HCT116 (cell line): ENCODE measurements at regions not wholly inside any gene's neighbourhood (a gene's known extent, or its start where the extent isn't known, plus 50 kb on each side); places are given as distances from the start of the nearest gene placed in this dataset.

Source experiments
- ATAC-seq: fragments of 200-7000 bp; cut with Tn5 transposase; 2 replicates; pipeline ENCODE4 v1.9.1; 2020; ENCODE audit warnings: mild to moderate bottlenecking, moderate library complexity
- BruUV-seq: library from RNA; stranded (reverse); fragments of 400-500 nt; replicated peaks from 2 replicates; lab custom pipeline; 2021; lab: Mats Ljungman, UMichigan
- CTCF ChIA-PET: fragments of 300-600 bp; sonication (Branson Sonifier 250); formaldehyde crosslinking; loops from one replicate; lab custom pipeline; 2021; ENCODE audit warnings: antibody characterized with exemption; lab: Charles Lee
- POLR2A ChIA-PET: fragments of 300-600, 350-600 bp; sonication (Branson Sonifier 250); formaldehyde crosslinking; loops from one replicate; lab custom pipeline; 2021; ENCODE audit warnings: antibody characterized with exemption; lab: Charles Lee
- RAD21 ChIA-PET, 2 experiments: fragments of 300-600 bp; sonication (Branson Sonifier 250); formaldehyde crosslinking; loops; one replicate each; lab custom pipeline; 2023; ENCODE audit warnings: low total read pairs in 2 of 2; ENCODE audit not compliant: uncharacterized antibody in 2 of 2, unreplicated experiment in 2 of 2, low non-redundant PET in 1 of 2; lab: Charles Lee
- DNase-seq: peaks from one replicate; pipeline ENCODE4 v3.0.0-alpha.2; 2010; ENCODE audit warnings: low read depth, low spot score
- H2AFZ ChIP-seq: fragments of 200-600 bp; shearing (Covaris generic), sonication (generic); 2 replicates; pipeline ENCODE4 v1.6.1; 2017; ENCODE audit warnings: low read depth, mixed run types, mixed read lengths, antibody characterized with exemption, low read length; ENCODE audit not compliant: poor library complexity, severe bottlenecking
- H3K27ac ChIP-seq: 2 replicates; pipeline ENCODE4 v1.5.1; 2012; ENCODE audit warnings: low read depth, low read length
- H3K27me3 ChIP-seq: fragments of 200-600 bp; sonication (generic); 2 replicates; pipeline ENCODE4 v1.6.1; 2016; ENCODE audit warnings: mixed run types, low read length, mixed read lengths; ENCODE audit not compliant: insufficient read depth
- H3K36me3 ChIP-seq, 2 experiments: fragments of 200-500 bp in 1 of 2; fragments of 200-600 bp in 1 of 2; sonication (Bioruptor generic) in 1 of 2; sonication (generic) in 1 of 2; 2 replicates each; pipeline versions ENCODE4 v1.5.1 to v1.6.1; 2014 to 2016; ENCODE audit warnings: low read length in 2 of 2, inconsistent platforms in 1 of 2, mixed read lengths in 1 of 2, mixed run types in 1 of 2; ENCODE audit not compliant: insufficient read depth in 2 of 2, control insufficient read depth in 1 of 2
- H3K4me1 ChIP-seq, 2 experiments: fragments of 200-600 bp in 1 of 2; sonication (generic) in 1 of 2; 2 replicates each; pipeline versions ENCODE4 v1.5.1 to v1.6.1; 2012 to 2017; ENCODE audit warnings: low read length in 2 of 2, inconsistent platforms in 1 of 2, mild to moderate bottlenecking in 1 of 2, mixed read lengths in 1 of 2, mixed run types in 1 of 2, moderate library complexity in 1 of 2; ENCODE audit not compliant: insufficient read depth in 2 of 2, control insufficient read depth in 1 of 2
- H3K4me2 ChIP-seq: fragments of 200-600 bp; sonication (generic); 2 replicates; pipeline ENCODE4 v1.6.1; 2017; ENCODE audit warnings: mixed run types, low read length, mixed read lengths
- H3K4me3 ChIP-seq, 2 experiments: fragments of 200-600 bp in 1 of 2; sonication (generic) in 1 of 2; replicated peaks in 1 of 2; 2 replicates each; pipeline ENCODE4 v1.5.1; 2011 to 2016; ENCODE audit warnings: low read length in 2 of 2, control low read depth in 1 of 2, low read depth in 1 of 2, mild to moderate bottlenecking in 1 of 2, mixed read lengths in 1 of 2, mixed run types in 1 of 2
- H3K79me2 ChIP-seq: fragments of 200-600 bp; sonication (generic); 2 replicates; pipeline ENCODE4 v1.6.1; 2017; ENCODE audit warnings: mild to moderate bottlenecking, mixed run types, low read length, moderate library complexity, mixed read lengths; ENCODE audit not compliant: insufficient read depth
- H3K9ac ChIP-seq: fragments of 200-600 bp; sonication (generic); 2 replicates; pipeline ENCODE4 v1.6.1; 2016; ENCODE audit warnings: low read length, mixed read lengths
- H3K9me2 ChIP-seq: fragments of 200-600 bp; sonication (generic), shearing (Covaris generic); 2 replicates; pipeline ENCODE4 v1.6.1; 2017; ENCODE audit warnings: mixed run types, mild to moderate bottlenecking, moderate library complexity; ENCODE audit not compliant: insufficient read depth
- H3K9me3 ChIP-seq, 2 experiments: fragments of 200-500 bp in 1 of 2; fragments of 200-600 bp in 1 of 2; sonication (Bioruptor generic) in 1 of 2; sonication (generic) in 1 of 2; 2 replicates each; pipeline ENCODE4 v1.6.1; 2014 to 2017; ENCODE audit warnings: low read length in 2 of 2, mixed read lengths in 2 of 2, inconsistent platforms in 1 of 2, low read depth in 1 of 2, mild to moderate bottlenecking in 1 of 2, mixed run types in 1 of 2, moderate library complexity in 1 of 2; ENCODE audit not compliant: control insufficient read depth in 1 of 2, insufficient read depth in 1 of 2
- H4K20me1 ChIP-seq: fragments of 200-600 bp; sonication (generic), shearing (Covaris generic); 2 replicates; pipeline ENCODE4 v1.6.1; 2017; ENCODE audit warnings: mixed run types, mild to moderate bottlenecking, moderate library complexity; ENCODE audit not compliant: insufficient read depth
- ATF3 ChIP-seq: IDR thresholded peaks from 2 replicates; pipeline ENCODE4 v1.6.1; 2012
- CBX3 ChIP-seq: IDR thresholded peaks from 2 replicates; pipeline ENCODE4 v1.6.1; 2012; ENCODE audit warnings: low read depth
- CTCF ChIP-seq, 3 experiments: fragments of 200-600 bp in 1 of 3; sonication (generic) in 1 of 3; IDR thresholded peaks in 2 of 3; conservative IDR thresholded peaks in 1 of 3; 2 replicates each; pipeline ENCODE4 v1.5.1; 2012 to 2017; ENCODE audit warnings: low read depth in 2 of 3, low read length in 2 of 3, antibody characterized with exemption in 1 of 3, borderline replicate concordance in 1 of 3, control low read depth in 1 of 3, mild to moderate bottlenecking in 1 of 3, mixed read lengths in 1 of 3, mixed run types in 1 of 3, moderate library complexity in 1 of 3; ENCODE audit not compliant: insufficient read depth in 1 of 3
- EGR1 ChIP-seq: IDR thresholded peaks from 2 replicates; pipeline ENCODE4 v1.6.1; 2012; ENCODE audit warnings: low read depth
- FOSL1 ChIP-seq: IDR thresholded peaks from 2 replicates; pipeline ENCODE4 v1.6.1; 2012; ENCODE audit warnings: low read depth
- JUND ChIP-seq: IDR thresholded peaks from 2 replicates; pipeline ENCODE4 v1.6.1; 2012
- POLR2A ChIP-seq: IDR thresholded peaks from 2 replicates; pipeline ENCODE4 v1.7.0; 2011; ENCODE audit warnings: borderline replicate concordance; ENCODE audit not compliant: insufficient read depth, insufficient read length; ENCODE audit errors: extremely low read depth
- REST ChIP-seq: IDR thresholded peaks from 2 replicates; pipeline ENCODE4 v1.6.1; 2012; ENCODE audit warnings: low read depth
- SIN3A ChIP-seq: IDR thresholded peaks from 2 replicates; pipeline ENCODE4 v1.6.1; 2012; ENCODE audit warnings: low read depth
- SP1 ChIP-seq: IDR thresholded peaks from 2 replicates; pipeline ENCODE4 v1.6.1; 2012; ENCODE audit warnings: low read depth
- SRF ChIP-seq: IDR thresholded peaks from 2 replicates; pipeline ENCODE4 v1.6.1; 2012; ENCODE audit warnings: low read depth
- TCF7L2 ChIP-seq: IDR thresholded peaks from 2 replicates; pipeline ENCODE4 v1.7.0; 2011; ENCODE audit warnings: borderline replicate concordance, inconsistent platforms; ENCODE audit not compliant: insufficient read depth, insufficient read length; ENCODE audit errors: extremely low read depth
- YY1 ChIP-seq: IDR thresholded peaks from 2 replicates; pipeline ENCODE4 v1.6.1; 2011; ENCODE audit warnings: low read length, low read depth, moderate library complexity, mild to moderate bottlenecking; ENCODE audit not compliant: insufficient replicate concordance; ENCODE audit errors: extremely low read depth
- ZFX ChIP-seq: fragments of 450-650 bp; IDR thresholded peaks from 2 replicates; pipeline ENCODE4 v1.6.1; 2017
- ZNF274 ChIP-seq: fragments of 200-500 bp; sonication (Bioruptor generic); IDR thresholded peaks from 2 replicates; pipeline ENCODE4 v1.6.1; 2014; ENCODE audit warnings: mild to moderate bottlenecking, low read depth, low read length, inconsistent platforms
- intact Hi-C: fragments of 100-400 bp; cut with micrococcal nuclease; formaldehyde crosslinking; loops from 2 replicates; pipeline ENCODE4 v1.10.0; 2022
- TF ChIP-seq, protein P1 (sequence below): IDR thresholded peaks from 2 replicates; pipeline ENCODE4 v1.6.1; 2011; ENCODE audit warnings: mild to moderate bottlenecking, low read length, moderate library complexity; ENCODE audit not compliant: insufficient replicate concordance; ENCODE audit errors: extremely low read depth

DNA sequence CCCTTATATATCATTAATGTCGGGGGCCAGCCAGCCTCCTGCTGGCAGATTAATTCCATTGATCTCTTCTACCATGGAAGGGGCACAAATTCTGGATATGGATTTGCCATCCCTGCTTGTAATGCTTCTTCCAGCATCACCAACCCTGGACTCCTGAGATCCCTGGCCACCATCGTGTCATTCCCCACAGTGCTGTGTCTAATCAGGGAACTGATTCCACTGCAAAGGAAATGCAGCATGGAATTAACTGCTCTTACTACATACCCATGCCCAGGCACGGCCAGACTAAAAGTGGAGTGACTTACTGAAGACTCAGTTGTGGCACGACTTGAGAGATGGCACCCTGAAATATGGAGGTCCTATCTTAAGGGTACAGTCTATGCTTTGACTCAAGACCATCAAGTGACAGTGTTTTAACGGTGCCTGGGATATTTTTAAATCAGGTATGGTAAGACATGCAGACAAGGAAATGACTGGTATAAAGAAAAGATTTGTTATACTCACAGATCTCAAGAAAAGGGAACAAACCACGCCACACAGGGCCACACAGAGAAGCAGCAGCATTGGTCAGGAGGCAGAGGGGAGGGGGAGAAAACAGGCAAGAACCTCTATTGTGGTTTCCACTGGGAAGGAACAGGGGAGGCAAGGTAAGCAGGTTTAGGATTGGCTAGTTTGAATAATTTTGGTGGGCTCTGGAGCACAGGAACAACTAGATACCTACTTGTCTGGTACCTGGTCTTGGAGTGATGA is 65.1 kb downstream of the IGLL5 start:
- intact Hi-C loops, result loop anchor here (10.0 kb wide), 1 partner anchor 168 kb away; no protein-coding TSS in a partner anchor
- Histone ChIP-seq H3K9me2 (no peaks in the 10 kb centered on the region), H3K79me2 (no peaks in the 10 kb centered on the region), H2AFZ (no peak overlapping the region), H3K9me3 (no peaks in the 10 kb centered on the region), H3K4me2 (no peak overlapping the region), H4K20me1 (no peaks in the 10 kb centered on the region), H3K27ac (no peak overlapping the region), H3K36me3 (no peaks in the 10 kb centered on the region), H3K4me1 (no peaks in the 10 kb centered on the region), H3K9ac (no peak overlapping the region), H3K27me3 (peaks cover 5% of the 10 kb centered on the region; the same call in 1 of the 2 replicates), H3K4me3 (no peak overlapping the region)
- no peak for TF ChIP-seq SIN3A
- TF ChIP-seq ZNF274, result no peak
- no peak for TF ChIP-seq SRF
- TF ChIP-seq TCF7L2, result no peak
- TF ChIP-seq FOSL1, result no peak
- TF ChIP-seq JUND, result no peak
- TF ChIP-seq ATF3, result no peak
- TF ChIP-seq CBX3, result no peak
- no peak for TF ChIP-seq REST
- TF ChIP-seq EGR1, result no peak
- no peak for TF ChIP-seq CTCF (IDR thresholded peaks at IDR 0.05 in 2 of 3, conservative IDR thresholded peaks at IDR 0.05 in 1 of 3; ENCODE audit: borderline replicate concordance in 1 of 3, insufficient read depth in 1 of 3, low read depth in 2 of 3, low read length in 2 of 3)
- TF ChIP-seq POLR2A, result no peak
- TF ChIP-seq SP1, result no peak
- TF ChIP-seq YY1, result no peak
- no peak for TF ChIP-seq ZFX
- TF ChIP-seq, protein P1, sequence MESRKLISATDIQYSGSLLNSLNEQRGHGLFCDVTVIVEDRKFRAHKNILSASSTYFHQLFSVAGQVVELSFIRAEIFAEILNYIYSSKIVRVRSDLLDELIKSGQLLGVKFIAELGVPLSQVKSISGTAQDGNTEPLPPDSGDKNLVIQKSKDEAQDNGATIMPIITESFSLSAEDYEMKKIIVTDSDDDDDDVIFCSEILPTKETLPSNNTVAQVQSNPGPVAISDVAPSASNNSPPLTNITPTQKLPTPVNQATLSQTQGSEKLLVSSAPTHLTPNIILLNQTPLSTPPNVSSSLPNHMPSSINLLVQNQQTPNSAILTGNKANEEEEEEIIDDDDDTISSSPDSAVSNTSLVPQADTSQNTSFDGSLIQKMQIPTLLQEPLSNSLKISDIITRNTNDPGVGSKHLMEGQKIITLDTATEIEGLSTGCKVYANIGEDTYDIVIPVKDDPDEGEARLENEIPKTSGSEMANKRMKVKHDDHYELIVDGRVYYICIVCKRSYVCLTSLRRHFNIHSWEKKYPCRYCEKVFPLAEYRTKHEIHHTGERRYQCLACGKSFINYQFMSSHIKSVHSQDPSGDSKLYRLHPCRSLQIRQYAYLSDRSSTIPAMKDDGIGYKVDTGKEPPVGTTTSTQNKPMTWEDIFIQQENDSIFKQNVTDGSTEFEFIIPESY, result no peak
- BruUV-seq, result no TSS peak
- DNase-seq (no peak), ATAC-seq (no peak)
- POLR2A ChIA-PET, result no interaction called here
- RAD21 ChIA-PET, result no interaction called here
- CTCF ChIA-PET, result no interaction called here
